NOMO-1 treated with dmso at 0.1 percent for 144 hours (cell line): ENCODE measurements at regions not wholly inside any gene's neighbourhood (a gene's known extent, or its start where the extent isn't known, plus 50 kb on each side); places are given as distances from the start of the nearest gene placed in this dataset.

Experiments used
- DNase-seq: peaks from one replicate; lab custom pipeline; 2025; ENCODE audit not compliant: unreplicated experiment; lab: John Stamatoyannopoulos, UW

DNA sequence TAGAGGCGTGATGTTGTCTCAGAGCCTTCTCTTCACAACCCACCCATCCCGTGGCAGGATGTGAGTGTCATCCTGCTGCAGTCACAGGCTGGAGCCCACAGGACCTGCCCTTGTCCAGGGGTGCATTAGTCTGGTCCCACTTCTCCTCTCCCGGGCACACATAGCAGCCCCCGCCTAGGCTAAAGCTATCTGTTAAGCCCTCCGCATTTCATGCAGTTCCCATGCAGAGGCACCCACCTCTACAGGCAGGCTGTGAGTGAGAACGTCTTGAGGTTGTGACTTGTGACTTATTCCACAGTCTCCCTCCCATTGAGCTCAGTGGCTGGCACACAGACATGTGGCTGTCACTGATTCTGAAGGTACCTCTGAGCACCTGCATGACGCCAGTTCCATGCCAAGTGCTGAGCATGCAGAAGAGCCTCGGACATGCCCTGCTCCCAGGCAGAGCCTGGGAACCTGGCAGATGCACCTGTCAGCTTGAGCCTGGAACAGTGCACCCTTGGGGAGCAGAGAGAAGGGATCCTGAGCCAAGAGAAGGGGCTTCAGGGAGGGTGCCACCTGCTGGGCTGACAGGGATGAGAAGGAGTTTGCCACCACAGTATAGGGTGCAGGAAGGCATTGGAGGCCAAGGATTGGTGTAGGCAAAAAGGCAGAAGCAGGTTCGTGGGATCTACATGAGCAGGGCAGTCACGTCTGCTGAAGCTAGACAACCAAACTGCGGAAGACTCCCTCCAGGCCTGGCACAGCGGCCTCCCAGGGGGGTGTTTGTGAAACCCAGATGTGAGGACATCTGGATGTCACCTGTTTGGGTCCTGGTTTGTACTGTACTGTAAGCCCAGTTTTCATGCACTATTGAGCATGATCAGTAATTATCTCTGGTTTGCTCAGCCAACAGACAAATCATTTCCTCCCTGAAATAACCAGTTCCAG lies 213.6 kb downstream of the GLI2 start:
- DNase-seq: no peak

DNA sequence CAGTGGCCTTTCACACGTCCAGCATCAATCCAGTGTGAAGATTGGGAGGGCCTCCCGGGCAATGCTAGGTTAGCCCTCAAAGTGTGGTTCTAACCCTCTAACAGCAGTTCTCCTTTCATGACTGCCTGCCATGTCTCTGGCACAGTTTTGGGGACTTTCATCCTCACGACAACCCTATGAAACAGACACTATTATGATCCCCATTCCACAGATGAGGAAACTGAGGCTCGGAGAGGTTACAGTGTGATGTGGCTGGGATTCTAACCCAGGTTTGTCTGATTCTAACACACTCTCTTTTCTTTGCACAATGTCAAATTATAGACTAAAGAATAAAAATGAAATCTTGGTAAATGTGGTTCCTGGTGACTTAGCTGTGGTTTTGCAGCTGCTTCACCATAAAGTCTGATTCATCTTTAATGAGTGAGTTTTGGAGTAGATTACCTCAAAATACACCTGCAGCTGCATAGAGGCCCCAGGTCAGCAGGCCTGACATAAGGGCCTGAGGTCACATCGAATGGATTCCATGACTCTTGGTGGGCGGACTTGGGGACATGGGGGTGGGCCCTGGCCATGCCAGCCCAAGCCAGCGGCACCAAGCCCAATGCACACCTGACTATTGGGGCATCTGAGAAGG lies 214.4 kb downstream of the GLI2 start:
- no peak for DNase-seq

DNA sequence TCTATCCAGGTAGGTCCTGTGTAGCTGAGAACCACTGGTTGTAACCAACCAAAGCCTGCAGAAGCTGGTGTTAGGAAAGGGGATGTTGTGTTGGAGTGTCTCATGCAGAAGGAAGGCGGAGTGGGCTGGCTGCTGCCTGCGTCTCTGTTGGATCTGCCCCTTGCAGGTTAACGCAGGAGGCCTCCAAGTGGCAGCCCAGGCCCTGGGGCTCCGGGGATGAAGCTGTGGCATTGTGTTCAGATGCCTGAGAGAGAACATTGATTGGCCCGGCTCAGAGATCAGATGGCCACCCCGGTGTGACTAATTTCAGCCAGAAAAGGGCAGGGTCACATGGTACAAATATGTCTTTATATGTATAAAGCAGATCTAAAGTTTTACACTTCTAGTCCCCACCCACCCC lies 216.0 kb downstream of the GLI2 start:
- DNase-seq: no peak

DNA sequence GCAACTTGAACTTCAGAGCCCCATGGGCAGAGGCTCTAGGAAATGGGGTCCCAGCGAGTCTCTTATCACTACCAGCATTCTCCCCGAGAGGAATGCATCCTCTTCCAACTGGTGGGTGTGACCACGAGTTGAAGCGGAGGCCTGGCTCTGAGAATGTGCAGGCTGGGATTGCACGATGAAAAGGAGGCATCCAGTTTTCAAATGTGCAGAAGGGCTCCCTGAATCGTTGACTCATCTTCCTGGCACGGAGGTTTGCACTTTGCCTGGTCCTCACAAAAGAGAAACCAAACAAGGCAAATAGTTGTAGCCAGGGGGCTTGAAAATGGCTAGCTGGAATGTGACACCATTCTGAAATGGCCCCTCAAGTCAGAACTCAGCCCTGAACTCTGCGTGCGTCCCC lies 216.7 kb downstream of the GLI2 start:
- DNase-seq: no peak

DNA sequence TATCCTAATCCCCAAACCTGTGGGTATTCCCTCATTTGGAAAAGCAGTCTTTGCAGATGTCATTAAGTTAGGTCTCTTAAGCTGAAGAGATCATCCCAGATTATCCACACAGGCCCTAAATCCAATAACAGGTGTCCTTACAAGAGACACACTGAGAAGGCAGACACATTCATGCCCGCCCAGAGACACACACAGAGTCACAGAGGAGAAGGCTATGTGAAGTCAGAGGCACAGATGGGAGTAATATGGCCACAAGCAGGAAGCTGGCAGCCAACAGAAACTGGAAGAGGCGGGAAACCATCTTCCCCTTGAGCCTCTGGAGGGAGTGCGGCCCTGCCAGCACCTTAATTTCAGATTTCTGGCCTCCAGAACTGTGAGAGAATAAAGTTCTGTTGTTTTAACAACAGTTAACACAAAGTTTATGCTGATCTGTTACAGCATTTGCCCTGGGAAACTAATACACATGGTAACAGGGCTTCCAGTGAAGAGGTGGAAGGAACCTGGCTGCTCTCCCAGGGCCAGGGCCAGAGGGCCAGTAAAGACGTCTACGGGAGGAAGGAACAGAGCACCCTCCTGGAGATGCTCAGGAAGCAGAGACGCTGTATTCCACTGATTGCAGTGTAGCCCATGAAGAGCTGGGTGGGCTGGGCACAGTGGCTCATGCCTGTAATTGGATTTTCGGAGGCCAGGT lies 217.5 kb downstream of the GLI2 start:
- DNase-seq: no peak

DNA sequence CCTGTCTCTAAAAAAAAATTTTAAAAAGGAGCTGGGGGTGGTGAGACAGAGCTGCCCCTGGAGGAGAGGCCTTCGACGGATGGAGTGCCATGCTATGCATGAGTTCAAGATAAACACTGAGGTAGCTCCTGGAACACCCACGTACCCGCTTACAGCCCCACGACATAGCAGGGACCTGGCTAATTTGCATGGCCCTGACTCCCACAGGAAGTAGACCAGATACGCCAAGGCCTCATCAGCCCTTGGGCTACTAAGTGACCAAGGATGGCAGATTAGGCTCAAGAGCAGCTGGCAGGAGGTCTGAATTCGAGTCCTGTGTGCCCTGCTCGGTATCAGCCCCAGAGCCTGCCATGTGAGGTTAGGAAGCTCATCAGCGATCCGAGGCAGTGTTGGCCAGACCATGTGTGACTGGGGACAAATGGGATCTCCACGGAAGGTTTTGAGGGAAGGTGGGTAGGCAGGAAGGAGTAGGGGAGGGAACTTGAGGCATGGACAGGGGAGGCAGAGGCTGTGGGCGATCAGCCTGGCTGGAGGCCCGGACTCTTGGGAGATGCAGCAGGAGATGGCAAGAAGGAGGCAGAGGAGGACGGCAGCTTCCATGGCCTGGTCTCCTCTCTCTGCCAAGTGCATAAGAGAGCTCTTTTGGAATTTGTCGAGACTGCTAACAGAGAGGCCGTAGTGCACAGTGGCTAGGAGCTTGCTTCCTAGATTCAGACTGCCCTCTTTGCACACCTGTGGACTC lies 218.3 kb downstream of the GLI2 start:
- no peak for DNase-seq

DNA sequence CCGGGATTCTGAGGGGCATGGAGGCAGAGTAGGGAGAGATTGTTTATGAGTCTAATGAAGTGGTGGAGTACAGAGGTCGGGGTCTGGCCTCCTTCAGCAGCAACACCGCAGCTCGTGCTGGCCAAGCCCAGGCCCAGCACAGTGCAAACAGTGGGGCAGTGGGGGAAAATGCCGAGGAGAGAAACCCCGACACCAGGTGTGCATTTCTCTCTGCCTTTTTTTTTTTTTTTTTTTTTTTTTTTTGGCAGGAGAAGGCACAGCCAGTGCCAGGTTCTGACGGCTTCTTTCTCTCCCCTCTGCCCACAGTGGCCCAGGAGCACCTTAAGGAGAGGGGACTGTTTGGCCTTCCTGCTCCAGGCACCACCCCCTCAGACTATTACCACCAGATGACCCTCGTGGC lies 219.3 kb downstream of the GLI2 start:
- DNase-seq: no peak

DNA sequence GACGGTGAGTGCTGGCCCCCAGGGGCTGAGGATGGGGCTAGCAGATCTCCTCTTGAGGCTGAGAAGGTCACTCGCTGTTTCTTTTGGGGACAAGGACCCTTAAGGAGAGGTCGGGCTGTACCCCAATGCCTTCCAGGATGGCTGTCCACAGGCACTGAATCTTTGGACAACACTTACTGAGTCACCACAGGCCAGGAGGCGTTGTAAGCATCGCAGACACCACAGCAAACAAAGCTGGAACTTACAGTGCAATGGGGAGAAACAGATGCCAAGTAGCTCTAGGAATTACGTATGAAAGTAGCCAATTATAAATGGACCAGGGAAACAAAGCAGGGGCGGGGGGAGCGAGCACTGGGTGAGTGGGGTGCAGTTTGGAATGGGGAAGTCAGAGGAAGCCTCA lies 219.8 kb downstream of the GLI2 start:
- DNase-seq: no peak

DNA sequence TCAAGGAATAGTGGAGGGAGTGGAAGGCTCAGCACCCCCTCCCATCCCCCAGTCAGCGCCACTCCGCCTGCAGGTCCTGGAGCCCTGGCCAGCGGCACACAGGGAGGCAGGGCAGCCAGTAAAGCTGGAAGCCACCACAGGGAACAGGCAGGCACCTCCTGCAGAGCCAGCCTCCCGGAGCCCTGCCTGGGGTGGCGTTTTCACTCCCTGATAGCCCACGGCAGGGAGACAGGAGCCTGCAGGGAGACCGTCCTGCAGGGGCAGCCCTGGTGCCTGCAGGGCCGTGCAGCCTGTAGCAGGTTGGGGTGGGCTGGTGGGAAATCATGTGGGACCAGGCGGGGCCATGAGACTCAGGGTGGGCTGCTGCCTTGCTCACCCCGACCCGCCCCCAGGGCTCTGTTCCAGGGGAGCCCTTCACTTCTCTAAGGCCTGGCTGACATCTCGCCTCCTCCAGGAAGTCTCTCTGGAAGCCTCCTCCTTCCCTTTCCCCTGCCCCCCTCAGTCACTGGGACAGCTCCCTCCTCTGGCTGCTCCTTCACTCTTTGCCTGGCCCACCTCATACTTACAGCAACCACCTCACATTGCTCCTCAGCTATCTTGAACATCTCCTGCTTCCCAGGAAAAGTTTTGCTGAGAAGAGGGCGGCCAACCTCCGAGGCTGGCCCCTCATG lies 221.0 kb downstream of the GLI2 start:
- DNase-seq: no peak

DNA sequence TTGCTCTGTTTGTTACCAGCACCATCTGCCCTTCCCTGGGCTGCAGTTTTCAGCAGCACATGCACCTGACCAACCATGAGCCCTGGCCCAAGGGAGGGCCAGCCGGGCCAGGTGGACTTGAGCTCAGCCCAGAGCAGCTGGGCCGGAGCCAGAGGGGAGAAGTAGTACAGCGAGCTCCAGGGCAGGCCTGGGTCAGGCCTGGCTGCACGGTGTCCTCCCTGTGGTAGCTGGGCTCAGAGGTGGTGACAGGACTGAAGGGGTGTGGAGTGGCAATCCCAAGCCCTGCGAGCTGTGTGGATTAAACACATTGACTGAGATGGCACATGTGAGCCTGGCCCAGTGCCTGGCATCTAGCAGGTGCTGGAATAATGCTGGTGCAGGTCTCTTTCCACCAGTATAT lies 222.2 kb downstream of the GLI2 start:
- DNase-seq: no peak

DNA sequence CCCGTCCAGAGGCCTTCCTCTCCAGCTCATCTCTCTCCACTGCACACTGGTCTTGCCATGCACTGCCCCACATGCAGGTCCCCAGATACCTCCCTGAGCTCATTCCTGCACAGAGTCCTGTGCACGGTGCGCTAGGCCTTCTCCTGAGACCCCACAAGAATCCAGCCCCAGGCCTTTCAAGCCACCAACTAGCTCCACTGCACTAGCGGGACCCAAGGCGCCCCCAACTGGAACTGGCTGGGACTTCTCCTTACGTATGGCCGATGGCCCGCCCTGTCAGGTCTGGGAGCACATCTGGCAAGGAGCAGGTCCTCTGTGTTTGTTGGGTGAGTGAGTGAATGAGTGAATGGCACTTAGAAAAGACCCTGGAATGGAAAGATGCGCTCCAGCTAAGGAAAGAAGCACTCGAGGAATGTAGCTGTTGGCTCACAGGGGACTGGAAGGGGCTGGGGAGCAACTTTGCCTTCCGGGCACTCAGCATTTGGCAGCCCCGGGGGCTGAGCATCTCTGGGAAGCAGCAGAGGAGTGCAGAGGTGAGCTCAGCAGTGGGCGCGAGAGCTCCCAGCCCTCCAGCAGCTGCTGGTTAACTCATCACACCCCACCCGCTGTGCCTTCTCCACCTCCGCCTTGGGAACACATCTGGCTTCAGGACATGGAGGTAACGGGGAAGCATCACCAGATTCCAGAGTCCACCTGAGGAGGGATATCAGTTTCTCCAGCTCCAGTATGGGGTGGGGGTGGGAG lies 223.1 kb downstream of the GLI2 start:
- no peak for DNase-seq

DNA sequence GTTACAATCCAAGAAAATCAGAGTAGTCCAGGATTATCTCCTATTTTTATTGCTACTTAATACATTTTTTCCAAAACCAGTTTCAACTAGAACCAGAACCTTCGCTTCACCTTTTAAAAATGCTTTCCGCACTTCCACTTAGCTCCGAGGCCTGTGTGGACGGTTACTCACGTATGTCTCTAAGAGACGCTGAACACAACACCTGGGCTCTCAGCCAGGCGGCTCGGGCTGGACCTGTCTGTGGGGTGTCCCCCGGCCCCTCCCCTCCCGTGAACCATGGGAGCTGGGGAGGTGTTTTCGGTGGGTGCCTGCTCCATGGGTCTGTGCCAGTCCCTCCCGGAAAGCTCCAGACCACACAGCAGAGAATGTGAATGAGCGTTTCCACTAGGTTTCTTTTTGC lies 223.8 kb downstream of the GLI2 start:
- DNase-seq: no peak

DNA sequence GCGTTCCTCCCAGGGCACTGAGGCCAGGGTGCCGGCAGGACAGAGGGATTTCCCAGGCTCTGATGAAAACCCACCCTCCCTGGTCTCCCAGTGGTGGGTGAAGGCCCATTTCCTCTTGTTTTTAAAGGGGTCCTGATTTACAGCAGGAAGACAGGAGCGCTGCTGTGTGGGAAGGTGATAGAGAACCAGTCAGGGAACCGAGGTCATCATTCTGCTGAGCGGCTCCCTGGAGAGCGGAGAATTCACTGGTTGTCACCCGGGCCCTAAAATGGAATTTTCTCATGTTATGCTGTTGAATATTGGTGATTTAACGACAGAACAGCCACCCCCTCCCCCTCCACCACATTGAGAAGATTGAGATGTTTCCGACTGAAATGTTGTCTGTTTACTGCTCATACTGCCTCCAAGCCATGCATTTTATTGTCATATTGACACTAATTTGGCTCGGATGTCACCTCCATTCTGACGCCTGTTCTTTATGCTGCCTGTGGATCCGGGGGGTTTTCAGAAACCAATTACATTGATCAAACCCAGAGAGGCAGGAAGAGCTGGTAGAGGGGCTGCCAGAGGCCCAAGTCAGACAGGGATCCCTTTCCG lies 225.2 kb downstream of the GLI2 start:
- DNase-seq: no peak

DNA sequence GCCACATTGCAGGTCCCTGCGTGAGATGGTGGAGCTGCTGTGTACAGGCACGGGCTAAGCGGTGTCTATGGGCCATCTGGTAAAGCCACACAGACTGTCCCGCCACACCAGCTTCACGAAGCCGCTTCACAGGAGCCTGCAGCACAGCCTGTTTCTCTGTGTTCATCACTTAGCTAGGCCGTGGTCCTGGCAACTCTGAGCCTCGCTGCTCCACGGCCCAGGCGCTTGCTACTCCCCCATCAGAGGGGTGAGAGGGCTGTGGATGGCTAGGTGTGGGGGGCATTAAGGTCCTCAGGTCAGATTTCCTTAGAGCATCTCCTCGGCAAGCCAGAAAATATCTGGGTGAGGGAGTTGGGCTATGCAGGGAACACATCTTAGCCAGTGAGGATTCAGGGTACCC lies 225.7 kb downstream of the GLI2 start:
- no peak for DNase-seq

DNA sequence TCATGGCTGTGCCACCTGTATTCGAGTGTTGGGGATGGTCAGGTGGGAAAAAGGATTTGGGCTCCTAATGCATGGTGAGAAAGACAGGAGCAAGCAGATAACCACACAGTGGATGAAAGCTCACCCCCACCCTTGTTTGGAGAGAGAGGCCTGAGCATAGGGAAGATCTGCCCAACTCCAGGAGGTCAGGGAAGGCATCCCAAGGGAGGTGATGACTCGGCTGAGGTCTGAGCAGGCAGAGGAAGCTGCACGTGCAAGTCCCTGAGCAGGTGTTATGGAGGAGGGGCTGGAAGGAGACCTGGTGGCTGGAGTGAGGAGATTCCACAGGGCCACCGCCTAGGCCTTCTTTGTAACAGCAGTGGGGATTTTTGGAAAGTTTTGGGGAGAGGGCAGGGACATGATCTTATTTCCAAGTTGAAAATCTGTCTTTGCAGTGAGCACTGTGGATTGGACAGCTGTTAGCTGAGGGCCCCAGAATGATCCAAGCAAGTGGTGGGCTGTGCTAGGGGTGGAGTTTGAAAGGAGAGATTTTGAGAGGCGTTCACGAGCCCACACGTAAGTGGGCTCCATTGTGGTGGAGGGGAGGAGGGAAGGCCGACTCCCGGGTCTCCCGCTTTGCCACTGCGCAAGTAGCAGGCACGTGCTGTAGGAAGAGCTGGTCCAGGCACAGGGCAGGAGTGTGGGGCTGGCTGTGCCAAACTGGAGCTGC lies 228.5 kb downstream of the GLI2 start:
- no peak for DNase-seq

DNA sequence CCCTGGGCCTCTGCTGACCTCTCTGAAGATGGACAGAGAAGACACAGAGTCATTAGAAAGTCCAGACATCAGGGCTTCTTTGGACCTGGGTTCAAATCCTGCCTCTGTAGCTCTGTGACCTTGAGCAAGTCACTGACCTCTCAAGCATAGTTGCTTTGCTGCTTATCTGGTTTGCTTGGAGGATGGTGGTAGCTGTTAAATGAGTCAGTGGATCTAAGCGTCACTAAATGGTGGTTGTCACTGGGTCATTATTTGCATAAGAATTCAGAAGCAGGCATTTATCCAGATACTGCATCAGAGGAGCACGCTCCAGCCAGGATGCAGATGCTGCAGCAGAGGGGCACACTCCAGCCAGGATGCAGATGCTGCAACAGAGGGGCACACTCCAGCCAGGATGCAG lies 229.2 kb downstream of the GLI2 start:
- no peak for DNase-seq

DNA sequence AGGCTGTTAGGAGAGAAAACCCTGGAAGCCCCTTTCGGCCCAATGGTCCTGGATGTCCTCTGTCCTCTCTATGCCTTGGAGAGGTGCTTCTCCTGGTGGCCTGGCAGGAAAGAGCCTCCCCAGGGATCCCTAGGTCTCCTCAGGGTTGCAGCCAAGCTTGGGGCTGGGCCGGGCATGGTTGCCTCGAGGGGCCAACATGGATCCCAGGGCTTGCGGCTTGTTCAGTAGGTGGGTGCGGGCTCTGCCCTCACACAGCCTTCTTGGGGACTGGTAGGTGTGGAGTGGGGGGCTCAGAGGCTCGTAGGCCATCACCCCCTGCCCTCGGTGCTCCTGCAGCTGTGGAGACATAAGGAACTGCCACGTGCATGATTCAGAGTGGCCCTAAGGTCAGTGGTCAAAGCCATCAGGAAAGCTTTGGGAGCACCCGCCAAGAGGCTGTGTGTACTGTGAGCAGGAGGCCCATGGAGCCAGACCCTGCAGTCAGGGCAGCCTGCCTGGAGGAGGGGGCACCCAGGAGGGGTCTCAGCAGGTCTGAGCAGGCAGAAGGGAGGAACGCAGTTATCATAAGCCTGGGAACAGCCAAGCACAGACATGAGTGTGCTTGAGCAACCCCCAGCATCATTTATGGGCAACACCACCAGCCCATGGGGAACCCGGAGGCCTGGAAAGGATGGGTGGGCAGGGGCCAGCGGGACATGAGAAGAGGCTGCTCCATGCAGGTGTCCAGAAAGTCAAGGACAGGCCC lies 231.0 kb downstream of the GLI2 start:
- DNase-seq: no peak

DNA sequence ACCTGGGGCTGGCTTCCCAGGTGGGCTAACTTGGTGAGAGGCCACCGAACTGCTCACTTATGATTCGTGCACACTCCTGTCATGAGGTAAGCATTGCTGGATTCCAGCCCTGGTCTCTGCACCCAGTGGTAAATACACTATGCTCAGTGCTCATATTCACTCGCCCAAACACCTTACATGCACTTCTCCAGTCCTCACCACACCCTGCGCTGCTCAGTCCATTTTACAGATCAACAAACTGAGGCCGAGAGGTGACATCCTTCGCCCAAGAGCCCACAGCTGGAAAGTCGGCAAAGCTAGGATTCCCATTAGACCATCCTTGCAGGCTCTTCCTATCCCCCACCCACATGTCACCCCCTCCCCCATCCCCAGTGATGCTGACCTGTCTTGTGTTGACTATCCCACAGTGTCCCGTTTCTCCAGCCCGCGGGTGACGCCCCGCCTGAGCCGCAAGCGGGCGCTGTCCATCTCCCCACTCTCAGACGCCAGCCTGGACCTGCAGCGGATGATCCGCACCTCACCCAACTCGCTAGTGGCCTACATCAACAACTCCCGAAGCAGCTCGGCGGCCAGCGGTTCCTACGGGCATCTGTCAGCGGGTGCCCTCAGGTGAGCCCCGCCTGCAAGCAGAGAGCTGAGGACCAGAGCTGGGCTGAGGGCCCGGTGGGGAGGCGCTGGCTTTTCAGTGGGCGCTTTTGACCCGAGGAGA lies 232.8 kb downstream of the GLI2 start:
- no peak for DNase-seq
